GM12878 (cell line): ENCODE measurements at regions not wholly inside any gene's neighbourhood (a gene's known extent, or its start where the extent isn't known, plus 50 kb on each side); places are given as distances from the start of the nearest gene placed in this dataset.

ENCODE experiments used
- ATAC-seq: fragments of 200-7000 bp; cut with Tn5 transposase; 3 replicates; pipeline ENCODE4 v1.9.1; 2020; ENCODE audit warnings: mild to moderate bottlenecking, moderate library complexity
- BruUV-seq: library from RNA; stranded (reverse); fragments of 400-500 nt; replicated peaks from 2 replicates; lab custom pipeline; 2021; lab: Mats Ljungman, UMichigan
- CTCF ChIA-PET: fragments of 300-600 bp; sonication (Branson Sonifier 250); formaldehyde crosslinking; extraction: SDS; loops from one replicate; lab custom pipeline; 2021; ENCODE audit warnings: inconsistent platforms; lab: Yijun Ruan, JAX
- POLR2A ChIA-PET: fragments of 350-600 bp; formaldehyde crosslinking; extraction: SDS; loops from one replicate; lab custom pipeline; 2021; ENCODE audit warnings: inconsistent platforms; lab: Charles Lee
- RAD21 ChIA-PET: fragments of 300-600 bp; sonication (Branson Sonifier 250); formaldehyde crosslinking; loops from one replicate; lab custom pipeline; 2023; ENCODE audit warnings: antibody characterized with exemption; ENCODE audit not compliant: unreplicated experiment; lab: Charles Lee
- SMC1A ChIA-PET: fragments of 300-600 bp; sonication (Branson Sonifier 250); formaldehyde crosslinking; loops from one replicate; lab custom pipeline; 2023; ENCODE audit not compliant: unreplicated experiment, uncharacterized antibody; lab: Charles Lee
- DNase-seq: peaks from one replicate; pipeline ENCODE4 v3.0.0-alpha.2; 2011; ENCODE audit warnings: low read depth, low spot score
- FAIRE-seq: peaks from 3 replicates; lab custom pipeline; 2011; peaks lifted over from hg19 to GRCh38; lab: Jason Lieb, UNC
- H2AFZ ChIP-seq: 2 replicates; pipeline ENCODE4 v1.6.0; 2011; ENCODE audit warnings: low read depth, low read length, control low read depth; ENCODE audit not compliant: control insufficient read depth
- H3K27ac ChIP-seq: 2 replicates; pipeline ENCODE4 v1.5.1; 2011; ENCODE audit warnings: control low read depth; ENCODE audit not compliant: control insufficient read depth, insufficient read depth
- H3K27me3 ChIP-seq, 2 experiments: replicated peaks in 1 of 2; 2 replicates each; pipeline versions ENCODE4 v1.6.0 to v1.6.1; 2011; ENCODE audit warnings: low read length in 1 of 2; ENCODE audit not compliant: control insufficient read depth in 2 of 2, insufficient read depth in 2 of 2
- H3K36me3 ChIP-seq, 2 experiments: 2 replicates each; pipeline ENCODE4 v1.5.1; 2011; ENCODE audit warnings: low read length in 1 of 2; ENCODE audit not compliant: control insufficient read depth in 2 of 2, insufficient read depth in 2 of 2
- H3K4me1 ChIP-seq: 2 replicates; pipeline ENCODE4 v1.6.1; 2011; ENCODE audit warnings: mild to moderate bottlenecking, low read length, moderate library complexity, mixed read lengths; ENCODE audit not compliant: control insufficient read depth, insufficient read depth
- H3K4me2 ChIP-seq: 2 replicates; pipeline ENCODE4 v1.6.0; 2011; ENCODE audit warnings: control low read depth; ENCODE audit not compliant: control insufficient read depth, insufficient read depth
- H3K4me3 ChIP-seq: fragments of 200-600 bp; sonication (generic); 2 replicates; pipeline ENCODE4 v1.5.1; 2016
- H3K79me2 ChIP-seq: 2 replicates; pipeline ENCODE4 v1.6.0; 2011; ENCODE audit warnings: low read length; ENCODE audit not compliant: control insufficient read depth, insufficient read depth
- H3K9ac ChIP-seq: 2 replicates; pipeline ENCODE4 v1.8.0; 2011; ENCODE audit warnings: low read length, control low read depth, mixed read lengths; ENCODE audit not compliant: control insufficient read depth, insufficient read depth
- H3K9me3 ChIP-seq: replicated peaks from 3 replicates; pipeline ENCODE4 v1.5.1; 2011; ENCODE audit warnings: mild to moderate bottlenecking, low read length; ENCODE audit not compliant: control insufficient read depth, insufficient read depth
- H4K20me1 ChIP-seq: 2 replicates; pipeline ENCODE4 v1.6.0; 2011; ENCODE audit not compliant: control insufficient read depth, insufficient read depth
- BCL3 ChIP-seq: IDR thresholded peaks from 2 replicates; pipeline ENCODE4 v1.6.1; 2011; ENCODE audit warnings: borderline replicate concordance, low read depth, mild to moderate bottlenecking, moderate library complexity, low read length; ENCODE audit not compliant: insufficient read depth, poor library complexity, severe bottlenecking
- GATAD2B ChIP-seq: fragments of 450-650 bp; conservative IDR thresholded peaks from 2 replicates; pipeline ENCODE4 v1.6.1; 2017; ENCODE audit warnings: low read depth, mild to moderate bottlenecking, moderate library complexity
- KAT2A ChIP-seq: conservative IDR thresholded peaks from 2 replicates; pipeline ENCODE4 v1.6.1; 2011; ENCODE audit warnings: low read depth, low read length; ENCODE audit not compliant: control insufficient read depth
- MYC ChIP-seq: IDR thresholded peaks from 2 replicates; pipeline ENCODE4 v1.6.1; 2011; ENCODE audit warnings: mild to moderate bottlenecking, low read length, moderate library complexity, inconsistent platforms; ENCODE audit not compliant: insufficient read depth, insufficient replicate concordance, insufficient read length, severe bottlenecking
- NFYB ChIP-seq: IDR thresholded peaks from 2 replicates; pipeline ENCODE4 v1.6.1; 2011; ENCODE audit warnings: low read depth, mild to moderate bottlenecking, low read length, improper control_type of control experiment, moderate library complexity; ENCODE audit not compliant: insufficient read depth
- STAT3 ChIP-seq: IDR thresholded peaks from 2 replicates; pipeline ENCODE4 v1.6.1; 2011; ENCODE audit warnings: low read depth, low read length, improper control_type of control experiment
- SUZ12 ChIP-seq: fragments of 200-600 bp; sonication (generic); IDR thresholded peaks from one replicate; pipeline ENCODE4 v1.6.1; 2018; ENCODE audit warnings: antibody characterized with exemption, mild to moderate bottlenecking; ENCODE audit not compliant: unreplicated experiment
- YBX1 ChIP-seq: fragments of 450-650 bp; IDR thresholded peaks from 2 replicates; pipeline ENCODE4 v1.6.1; 2016; ENCODE audit warnings: antibody characterized with exemption
- WGBS: methylation state at CpG from one replicate; pipeline ENCODE4 v1.1.6; 2016; ENCODE audit warnings: low lambda C conversion rate; ENCODE audit not compliant: insufficient replicate concordance, insufficient coverage; ENCODE audit errors: missing lambda C conversion rate; 5-methylcytosine and 5-hydroxymethylcytosine counted together
- in situ Hi-C: fragments of 300-500 bp; cut with MboI; formaldehyde crosslinking; loops from 9 replicates; pipeline ENCODE4 v1.14.3; 2018; ENCODE audit warnings: mixed read lengths
- intact Hi-C: fragments of 100-400 bp; cut with micrococcal nuclease; formaldehyde crosslinking; loops from one replicate; pipeline ENCODE4 v1.14.2; 2022; ENCODE audit not compliant: unreplicated experiment
- TF ChIP-seq, protein P1 (sequence below): fragments of 450-650 bp; IDR thresholded peaks from 2 replicates; pipeline ENCODE4 v1.6.1; 2017; ENCODE audit warnings: mild to moderate bottlenecking, moderate library complexity

DNA sequence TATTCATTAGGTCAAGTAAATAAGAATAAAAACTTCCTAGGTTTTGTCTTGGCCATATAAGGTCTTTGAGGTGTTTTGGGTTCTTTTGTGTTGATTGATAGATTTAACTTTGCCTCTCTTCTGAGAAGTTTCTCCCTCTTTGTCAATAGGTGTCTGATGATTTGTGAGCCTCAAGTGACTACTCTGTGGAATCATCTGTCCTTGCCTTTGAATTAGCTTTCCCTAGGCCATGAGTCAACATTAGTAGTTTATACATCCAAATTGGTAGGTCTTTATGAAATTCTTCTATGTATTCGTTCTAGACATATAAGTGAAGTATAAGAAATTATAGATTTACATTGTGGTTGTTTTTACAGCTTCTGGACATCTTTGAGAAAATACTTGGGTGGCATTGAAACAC is 864.4 kb downstream of the USP25 start (continued):
- TF ChIP-seq, protein P1, sequence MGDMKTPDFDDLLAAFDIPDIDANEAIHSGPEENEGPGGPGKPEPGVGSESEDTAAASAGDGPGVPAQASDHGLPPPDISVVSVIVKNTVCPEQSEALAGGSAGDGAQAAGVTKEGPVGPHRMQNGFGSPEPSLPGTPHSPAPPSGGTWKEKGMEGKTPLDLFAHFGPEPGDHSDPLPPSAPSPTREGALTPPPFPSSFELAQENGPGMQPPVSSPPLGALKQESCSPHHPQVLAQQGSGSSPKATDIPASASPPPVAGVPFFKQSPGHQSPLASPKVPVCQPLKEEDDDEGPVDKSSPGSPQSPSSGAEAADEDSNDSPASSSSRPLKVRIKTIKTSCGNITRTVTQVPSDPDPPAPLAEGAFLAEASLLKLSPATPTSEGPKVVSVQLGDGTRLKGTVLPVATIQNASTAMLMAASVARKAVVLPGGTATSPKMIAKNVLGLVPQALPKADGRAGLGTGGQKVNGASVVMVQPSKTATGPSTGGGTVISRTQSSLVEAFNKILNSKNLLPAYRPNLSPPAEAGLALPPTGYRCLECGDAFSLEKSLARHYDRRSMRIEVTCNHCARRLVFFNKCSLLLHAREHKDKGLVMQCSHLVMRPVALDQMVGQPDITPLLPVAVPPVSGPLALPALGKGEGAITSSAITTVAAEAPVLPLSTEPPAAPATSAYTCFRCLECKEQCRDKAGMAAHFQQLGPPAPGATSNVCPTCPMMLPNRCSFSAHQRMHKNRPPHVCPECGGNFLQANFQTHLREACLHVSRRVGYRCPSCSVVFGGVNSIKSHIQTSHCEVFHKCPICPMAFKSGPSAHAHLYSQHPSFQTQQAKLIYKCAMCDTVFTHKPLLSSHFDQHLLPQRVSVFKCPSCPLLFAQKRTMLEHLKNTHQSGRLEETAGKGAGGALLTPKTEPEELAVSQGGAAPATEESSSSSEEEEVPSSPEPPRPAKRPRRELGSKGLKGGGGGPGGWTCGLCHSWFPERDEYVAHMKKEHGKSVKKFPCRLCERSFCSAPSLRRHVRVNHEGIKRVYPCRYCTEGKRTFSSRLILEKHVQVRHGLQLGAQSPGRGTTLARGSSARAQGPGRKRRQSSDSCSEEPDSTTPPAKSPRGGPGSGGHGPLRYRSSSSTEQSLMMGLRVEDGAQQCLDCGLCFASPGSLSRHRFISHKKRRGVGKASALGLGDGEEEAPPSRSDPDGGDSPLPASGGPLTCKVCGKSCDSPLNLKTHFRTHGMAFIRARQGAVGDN, result no peak
- TF ChIP-seq SUZ12, result no peak
- no peak for TF ChIP-seq YBX1
- no peak for TF ChIP-seq MYC

- BruUV-seq, result no TSS peak
- Histone ChIP-seq H3K4me3 (no peak overlapping the region), H3K9me3 (no peaks in the 10 kb centered on the region), H3K27me3 (no peaks in the 10 kb centered on the region), H3K4me2 (no peak overlapping the region), H3K79me2 (no peaks in the 10 kb centered on the region), H2AFZ (no peak overlapping the region), H4K20me1 (no peaks in the 10 kb centered on the region), H3K9ac (no peak overlapping the region), H3K4me1 (no peaks in the 10 kb centered on the region), H3K27ac (no peak overlapping the region), H3K36me3 (no peaks in the 10 kb centered on the region)
- in situ Hi-C loops, result no loop called here
- WGBS, result 27% methylated on average over 4 of the region's 4 CpGs
- RAD21 ChIA-PET, result no interaction called here
- CTCF ChIA-PET, result no interaction called here
- intact Hi-C loops, result no loop called here
- SMC1A ChIA-PET, result no interaction called here
- POLR2A ChIA-PET, result no interaction called here
- ATAC-seq (no peak), FAIRE-seq (no peak), DNase-seq (no peak)
- TF ChIP-seq, protein P1, result no peak
- no peak for TF ChIP-seq GATAD2B
- no peak for TF ChIP-seq STAT3
- TF ChIP-seq BCL3, result no peak
- no peak for TF ChIP-seq NFYB
- TF ChIP-seq KAT2A, result no peak
Measured at GRCh38 chr21:16596369-16596768, 866.6 kb downstream of the USP25 start.
